HG03175 (cell line): ENCODE measurements at regions not wholly inside any gene's neighbourhood (a gene's known extent, or its start where the extent isn't known, plus 50 kb on each side); places are given as distances from the start of the nearest gene placed in this dataset.

Experiments used
- ATAC-seq: cut with Tn5 transposase; IDR thresholded peaks from one replicate; pipeline ENCODE4 v1.9.1; 2021; ENCODE audit warnings: mild to moderate bottlenecking, moderate library complexity; ENCODE audit not compliant: unreplicated experiment

DNA sequence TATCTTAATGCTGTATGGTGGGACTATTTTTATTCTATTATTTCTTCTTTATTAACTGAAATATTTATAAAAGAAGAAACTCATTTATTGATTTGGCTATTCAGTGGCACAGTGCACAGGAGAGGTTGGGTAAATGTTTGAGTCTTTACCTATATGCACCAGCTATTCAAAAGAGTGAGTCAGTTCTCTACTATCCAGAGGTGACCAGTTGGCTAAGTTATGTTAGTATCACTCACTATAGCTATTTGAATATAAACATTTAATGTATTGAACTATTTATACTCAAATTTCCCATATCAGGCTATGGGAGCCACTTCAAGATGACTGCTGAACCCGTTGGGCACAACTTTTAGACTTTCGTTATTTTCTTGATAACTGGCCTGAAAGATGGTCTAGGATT is 106.1 kb upstream of the VEGFC start:
- no peak for ATAC-seq

- peak; percentile 97 for ATAC-seq
These were observed 110.1 kb upstream of the VEGFC start for GRCh38 chr4:176902710-176903323.

- no peak for ATAC-seq
These were observed 114.0 kb upstream of the VEGFC start for GRCh38 chr4:176906709-176907108.

GRCh38 chr4:176910646-176911045 is 117.9 kb upstream of the VEGFC start:
- no peak for ATAC-seq

DNA sequence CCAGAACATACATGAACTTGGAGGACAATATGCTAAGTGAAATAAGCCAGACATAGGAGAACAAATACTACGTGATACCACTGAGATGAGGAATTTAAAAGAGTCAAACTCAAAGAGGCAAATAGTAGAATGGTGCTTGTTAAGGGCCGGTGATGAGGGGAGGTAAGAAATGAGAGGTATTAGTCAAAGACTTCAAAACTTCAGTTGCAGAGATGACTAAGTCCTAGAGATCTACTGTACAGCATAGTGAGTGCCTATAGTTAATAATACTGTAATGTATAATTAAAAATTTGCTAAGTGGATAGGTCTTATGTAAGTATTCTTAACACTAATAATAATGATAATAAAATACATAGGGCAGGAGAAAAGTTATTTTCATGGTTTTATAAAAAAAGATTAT is 126.9 kb upstream of the VEGFC start:
- no peak for ATAC-seq

DNA sequence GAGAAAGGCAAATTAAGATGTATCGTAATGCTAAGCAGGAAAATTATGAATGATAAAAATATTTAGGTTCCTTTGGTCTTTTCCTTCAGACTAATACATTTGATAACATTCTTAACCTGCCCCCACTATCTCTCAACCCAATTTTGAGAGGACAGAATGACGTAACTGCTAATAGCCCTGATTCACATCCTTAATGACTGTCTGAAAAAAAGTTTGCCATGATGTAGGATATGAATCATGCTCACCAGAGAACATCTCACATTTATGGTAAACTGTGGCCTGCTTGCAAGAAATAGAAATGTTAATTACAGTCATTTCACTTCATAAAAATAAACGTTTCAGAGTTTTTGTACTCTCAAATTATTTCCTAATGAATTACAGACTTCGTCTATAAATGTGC is 128.0 kb upstream of the VEGFC start:
- no peak for ATAC-seq

- ATAC-seq, result no peak
These were observed 128.5 kb upstream of the VEGFC start for GRCh38 chr4:176921256-176921655.

- no peak for ATAC-seq
These were observed 131.5 kb upstream of the VEGFC start for GRCh38 chr4:176924238-176924637.

DNA sequence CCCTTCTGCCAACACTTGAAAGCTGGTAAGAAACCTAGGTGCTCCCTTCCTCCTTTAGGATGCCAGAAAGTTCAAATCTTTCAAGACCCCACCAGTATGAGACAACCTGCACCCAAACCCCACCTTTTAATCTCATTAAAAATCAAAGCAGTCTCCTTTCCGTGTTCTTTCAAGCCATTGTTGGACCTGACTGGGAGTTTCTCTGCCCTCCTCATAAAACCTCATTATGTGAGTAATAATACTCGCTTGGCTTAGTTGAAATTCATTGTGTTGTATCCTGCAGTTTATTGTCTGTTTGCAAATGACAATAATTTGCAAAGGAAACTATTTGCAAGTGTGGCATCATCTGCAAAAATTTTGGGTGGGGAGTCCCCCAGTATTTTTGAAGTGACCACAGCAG is 133.2 kb upstream of the VEGFC start:
- no peak for ATAC-seq

DNA sequence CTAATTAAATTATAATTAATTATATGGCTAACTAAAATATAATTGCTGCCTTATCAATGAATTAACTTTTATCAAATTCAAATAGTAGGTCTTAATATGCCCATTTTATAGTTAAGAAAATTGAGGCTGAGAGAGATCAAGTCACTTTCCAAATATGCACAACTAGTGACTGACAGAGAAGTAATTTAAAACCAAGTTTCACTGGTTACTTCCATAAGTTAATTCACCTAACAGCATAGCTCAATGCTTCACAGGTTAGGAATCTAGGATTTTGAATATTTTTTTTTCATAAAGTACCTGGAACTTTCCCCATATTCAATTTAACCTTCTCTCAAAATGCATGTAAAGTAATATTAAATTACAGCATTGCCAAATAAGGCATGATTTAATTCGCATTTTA is 134.4 kb upstream of the VEGFC start:
- ATAC-seq, result no peak

- no peak for ATAC-seq
These were observed 134.9 kb upstream of the VEGFC start for GRCh38 chr4:176927664-176928063.

GRCh38 chr4:176939445-176939844 is 146.7 kb upstream of the VEGFC start:
- ATAC-seq, result no peak

DNA sequence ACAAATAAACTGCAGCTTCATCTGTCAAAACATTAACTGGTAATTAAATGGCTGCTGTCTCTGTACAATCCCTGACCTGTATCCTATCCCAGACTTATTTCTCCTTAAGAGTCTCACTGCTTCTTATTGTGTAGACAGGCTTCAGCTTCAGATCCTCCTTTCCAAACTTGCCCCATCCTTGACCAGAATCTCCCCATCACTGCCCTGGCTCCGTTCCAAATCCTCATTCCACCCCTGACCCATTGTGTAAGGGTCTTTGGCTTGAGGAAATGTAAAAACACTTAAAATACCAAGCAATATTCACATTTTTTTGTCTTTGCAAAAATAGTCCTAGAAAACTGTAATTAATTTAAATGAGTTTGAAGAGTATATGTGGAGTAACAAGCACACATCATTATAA is 152.6 kb upstream of the VEGFC start:
- no peak for ATAC-seq

- ATAC-seq, result no peak
These were observed 156.3 kb upstream of the VEGFC start for GRCh38 chr4:176949029-176949428.

GRCh38 chr4:176953021-176953420 is 160.3 kb upstream of the VEGFC start:
- no peak for ATAC-seq

GRCh38 chr4:176957353-176958118 is 164.8 kb upstream of the VEGFC start:
- ATAC-seq, result no peak

GRCh38 chr4:176959980-176960379 is 167.3 kb upstream of the VEGFC start:
- ATAC-seq, result no peak

GRCh38 chr4:176963121-176963520 is 170.4 kb upstream of the VEGFC start:
- no peak for ATAC-seq

- ATAC-seq, result no peak
These were observed 171.5 kb upstream of the VEGFC start for GRCh38 chr4:176964116-176964691.

DNA sequence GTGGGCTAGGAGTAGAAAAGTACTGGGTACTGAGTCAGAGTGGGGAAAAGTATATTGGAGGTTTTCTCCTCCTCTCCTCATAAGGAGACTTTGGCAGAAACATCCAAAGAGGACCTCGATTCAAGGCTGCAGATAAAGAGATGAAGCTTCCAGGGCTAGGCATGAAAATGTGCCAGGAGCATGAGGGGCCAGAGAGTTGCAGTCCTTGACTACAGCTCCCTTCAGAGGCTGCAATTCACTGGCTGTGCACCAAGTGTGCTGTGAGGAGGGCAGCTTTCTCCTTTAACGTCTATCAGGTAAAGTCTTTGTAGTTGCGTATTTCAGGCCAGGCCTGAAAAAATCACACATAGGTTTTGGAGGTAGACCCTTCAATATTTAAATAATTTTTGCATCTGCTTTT is 174.9 kb upstream of the VEGFC start:
- no peak for ATAC-seq

DNA sequence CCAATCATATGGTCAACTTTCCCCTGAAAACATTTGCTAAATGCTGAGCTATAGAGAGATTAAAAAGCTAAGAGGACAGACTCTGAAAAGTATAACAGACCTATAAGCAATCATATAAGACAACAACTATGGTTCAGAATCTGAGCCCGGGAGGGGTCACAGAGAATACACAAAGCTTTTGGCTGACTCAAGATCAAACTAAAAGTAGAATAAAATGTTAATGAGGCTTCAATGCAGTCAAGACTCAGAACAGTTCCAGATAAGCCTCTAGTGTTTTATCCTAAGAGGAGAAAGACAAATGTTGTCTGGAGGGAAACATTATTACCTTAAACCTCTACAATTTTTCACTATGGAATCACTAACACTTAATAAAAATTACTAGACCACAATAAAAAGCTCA is 175.4 kb upstream of the VEGFC start:
- no peak for ATAC-seq

DNA sequence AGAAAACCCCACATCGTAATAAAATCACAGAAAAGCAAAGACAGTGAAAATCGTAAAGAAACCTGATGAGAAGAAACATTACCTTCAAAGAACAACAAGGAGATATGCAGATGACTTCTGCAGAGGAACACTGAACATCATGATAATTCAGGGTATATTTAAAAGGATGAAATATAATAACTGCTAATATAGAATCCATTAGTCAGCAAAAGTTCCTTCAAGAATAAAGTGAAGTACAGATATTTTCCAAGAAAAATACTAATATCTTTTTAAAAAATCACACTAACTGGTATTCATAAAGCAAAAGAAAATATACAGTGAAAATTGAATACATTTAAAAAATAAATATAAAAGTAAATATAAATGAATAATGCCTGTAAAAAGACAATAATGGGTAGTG is 176.3 kb upstream of the VEGFC start:
- no peak for ATAC-seq
